ENCODE measurements at regions not wholly inside any gene's neighbourhood (a gene's known extent, or its start where the extent isn't known, plus 50 kb on each side); places are given as distances from the start of the nearest gene placed in this dataset.
A peak's percentile ranks its signal among the peaks of the same experiment; 100 is the strongest.

DNA sequence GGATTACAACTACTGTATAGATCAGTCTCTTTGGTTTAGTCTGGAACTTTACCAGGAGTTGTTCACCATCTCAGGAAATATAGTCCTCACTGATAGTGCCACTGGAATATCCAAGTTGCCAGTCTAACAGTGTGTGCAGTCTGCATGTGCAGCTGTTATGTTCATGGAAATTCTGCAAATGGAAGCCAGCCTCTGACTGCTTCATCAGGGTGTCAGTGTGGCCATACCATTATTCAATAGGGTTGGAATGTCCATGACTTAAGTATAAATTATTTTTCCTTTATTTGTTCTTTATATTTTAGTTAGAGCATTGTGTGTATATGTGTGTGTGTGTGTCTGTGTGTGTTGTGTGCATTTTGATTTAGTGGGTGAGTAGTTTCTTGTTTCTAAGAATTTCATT lies 51.8 kb downstream of the C11orf96 start:
- DNase-seq, result no peak

DNA sequence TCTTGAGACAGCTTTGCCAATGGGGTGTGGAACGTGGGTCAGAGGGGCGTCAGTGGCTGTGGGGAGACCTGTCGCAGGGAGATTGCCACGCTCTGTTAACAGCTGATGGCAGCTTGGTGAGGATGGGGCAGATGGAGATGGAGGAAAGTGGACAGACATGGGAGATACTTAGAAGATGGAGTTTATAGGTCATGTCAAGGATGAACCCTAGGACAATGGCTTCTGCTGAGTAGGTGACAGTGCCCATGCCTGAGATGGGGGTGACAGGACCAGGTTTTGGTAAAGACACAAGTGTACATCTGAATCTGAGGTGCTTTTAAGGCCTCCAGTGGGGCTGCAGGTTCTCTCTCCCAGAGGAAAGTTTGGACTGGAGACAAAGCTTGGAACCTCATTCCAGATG lies 51.5 kb upstream of the ACCSL start:
- no peak for DNase-seq

GRCh38 chr11:43997022-43997660 lies 50.6 kb upstream of the ACCSL start:
- DNase-seq, result peak in 1 of 2 experiments; percentile 9

Measured in SHP77 (cell line).